Prostate gland (tissue), 2 donors: ENCODE measurements at regions not wholly inside any gene's neighbourhood (a gene's known extent, or its start where the extent isn't known, plus 50 kb on each side); places are given as distances from the start of the nearest gene placed in this dataset.

ENCODE experiments used
- CTCF ChIP-seq, 4 experiments: fragments of 200-600 bp in 2 of 4; fragments of 450-650 bp in 2 of 4; sonication (generic) in 2 of 4; IDR thresholded peaks; 1 replicate in 3 of 4; 2 replicates in 1 of 4; pipeline ENCODE4 v1.5.1; 2016 to 2019; ENCODE audit warnings: antibody characterized with exemption in 4 of 4, mild to moderate bottlenecking in 2 of 4, moderate library complexity in 2 of 4
- POLR2A ChIP-seq: fragments of 450-650 bp; IDR thresholded peaks from one replicate; pipeline ENCODE4 v1.6.1; 2016; ENCODE audit warnings: antibody characterized with exemption, mild to moderate bottlenecking

GRCh38 chr11:80355251-80355650 lies 914.4 kb upstream of the TENM4 start:
- TF ChIP-seq CTCF (IDR thresholded peaks at IDR 0.05) (no peak), POLR2A (no peak)
